Panc1 (cell line): ENCODE measurements at regions not wholly inside any gene's neighbourhood (a gene's known extent, or its start where the extent isn't known, plus 50 kb on each side); places are given as distances from the start of the nearest gene placed in this dataset.

Source experiments
- POLR2AphosphoS5 ChIP-seq: IDR thresholded peaks from 2 replicates; pipeline ENCODE4 v1.6.1; 2012; ENCODE audit warnings: mild to moderate bottlenecking, low read depth, low read length, moderate library complexity
- SIN3A ChIP-seq: IDR thresholded peaks from 2 replicates; pipeline ENCODE4 v1.6.1; 2012; ENCODE audit warnings: low read depth, mild to moderate bottlenecking, low read length, moderate library complexity, borderline replicate concordance; ENCODE audit not compliant: insufficient read depth
- TF ChIP-seq, protein P1 (sequence below): fragments of 450-650 bp; IDR thresholded peaks from 2 replicates; pipeline ENCODE4 v1.5.1; 2017; ENCODE audit warnings: mild to moderate bottlenecking
- TF ChIP-seq, protein P2 (sequence below), 2 experiments: IDR thresholded peaks; 2 replicates each; pipeline ENCODE4 v1.6.1; 2011 to 2012; ENCODE audit warnings: low read depth in 2 of 2, control low read depth in 1 of 2, low read length in 1 of 2, mild to moderate bottlenecking in 1 of 2, moderate library complexity in 1 of 2; ENCODE audit not compliant: insufficient read depth in 1 of 2

GRCh38 chr7:86592185-86592584, 51.5 kb upstream of the GRM3 start:
- TF ChIP-seq, protein P1, sequence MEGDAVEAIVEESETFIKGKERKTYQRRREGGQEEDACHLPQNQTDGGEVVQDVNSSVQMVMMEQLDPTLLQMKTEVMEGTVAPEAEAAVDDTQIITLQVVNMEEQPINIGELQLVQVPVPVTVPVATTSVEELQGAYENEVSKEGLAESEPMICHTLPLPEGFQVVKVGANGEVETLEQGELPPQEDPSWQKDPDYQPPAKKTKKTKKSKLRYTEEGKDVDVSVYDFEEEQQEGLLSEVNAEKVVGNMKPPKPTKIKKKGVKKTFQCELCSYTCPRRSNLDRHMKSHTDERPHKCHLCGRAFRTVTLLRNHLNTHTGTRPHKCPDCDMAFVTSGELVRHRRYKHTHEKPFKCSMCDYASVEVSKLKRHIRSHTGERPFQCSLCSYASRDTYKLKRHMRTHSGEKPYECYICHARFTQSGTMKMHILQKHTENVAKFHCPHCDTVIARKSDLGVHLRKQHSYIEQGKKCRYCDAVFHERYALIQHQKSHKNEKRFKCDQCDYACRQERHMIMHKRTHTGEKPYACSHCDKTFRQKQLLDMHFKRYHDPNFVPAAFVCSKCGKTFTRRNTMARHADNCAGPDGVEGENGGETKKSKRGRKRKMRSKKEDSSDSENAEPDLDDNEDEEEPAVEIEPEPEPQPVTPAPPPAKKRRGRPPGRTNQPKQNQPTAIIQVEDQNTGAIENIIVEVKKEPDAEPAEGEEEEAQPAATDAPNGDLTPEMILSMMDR, result no peak
- TF ChIP-seq POLR2AphosphoS5 (no peak), SIN3A (no peak)
- TF ChIP-seq, protein P2, sequence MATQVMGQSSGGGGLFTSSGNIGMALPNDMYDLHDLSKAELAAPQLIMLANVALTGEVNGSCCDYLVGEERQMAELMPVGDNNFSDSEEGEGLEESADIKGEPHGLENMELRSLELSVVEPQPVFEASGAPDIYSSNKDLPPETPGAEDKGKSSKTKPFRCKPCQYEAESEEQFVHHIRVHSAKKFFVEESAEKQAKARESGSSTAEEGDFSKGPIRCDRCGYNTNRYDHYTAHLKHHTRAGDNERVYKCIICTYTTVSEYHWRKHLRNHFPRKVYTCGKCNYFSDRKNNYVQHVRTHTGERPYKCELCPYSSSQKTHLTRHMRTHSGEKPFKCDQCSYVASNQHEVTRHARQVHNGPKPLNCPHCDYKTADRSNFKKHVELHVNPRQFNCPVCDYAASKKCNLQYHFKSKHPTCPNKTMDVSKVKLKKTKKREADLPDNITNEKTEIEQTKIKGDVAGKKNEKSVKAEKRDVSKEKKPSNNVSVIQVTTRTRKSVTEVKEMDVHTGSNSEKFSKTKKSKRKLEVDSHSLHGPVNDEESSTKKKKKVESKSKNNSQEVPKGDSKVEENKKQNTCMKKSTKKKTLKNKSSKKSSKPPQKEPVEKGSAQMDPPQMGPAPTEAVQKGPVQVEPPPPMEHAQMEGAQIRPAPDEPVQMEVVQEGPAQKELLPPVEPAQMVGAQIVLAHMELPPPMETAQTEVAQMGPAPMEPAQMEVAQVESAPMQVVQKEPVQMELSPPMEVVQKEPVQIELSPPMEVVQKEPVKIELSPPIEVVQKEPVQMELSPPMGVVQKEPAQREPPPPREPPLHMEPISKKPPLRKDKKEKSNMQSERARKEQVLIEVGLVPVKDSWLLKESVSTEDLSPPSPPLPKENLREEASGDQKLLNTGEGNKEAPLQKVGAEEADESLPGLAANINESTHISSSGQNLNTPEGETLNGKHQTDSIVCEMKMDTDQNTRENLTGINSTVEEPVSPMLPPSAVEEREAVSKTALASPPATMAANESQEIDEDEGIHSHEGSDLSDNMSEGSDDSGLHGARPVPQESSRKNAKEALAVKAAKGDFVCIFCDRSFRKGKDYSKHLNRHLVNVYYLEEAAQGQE (IDR thresholded peaks at IDR 0.05; ENCODE audit: insufficient read depth in 1 of 2, low read depth in 2 of 2, low read length in 1 of 2), result no peak
